GM13976 (cell line): ENCODE measurements at regions not wholly inside any gene's neighbourhood (a gene's known extent, or its start where the extent isn't known, plus 50 kb on each side); places are given as distances from the start of the nearest gene placed in this dataset.

ENCODE experiments used
- DNase-seq: peaks from one replicate; pipeline ENCODE4 v3.0.0; 2012; ENCODE audit warnings: low spot score
- in situ Hi-C: fragments of 300-500 bp; cut with MboI; formaldehyde crosslinking; loops from one replicate; pipeline ENCODE4 v1.12.0; 2022; ENCODE audit warnings: low sequenced_read_pairs, mixed read lengths, inconsistent platforms; ENCODE audit not compliant: unreplicated experiment
- TF ChIP-seq, protein P1 (sequence below): IDR thresholded peaks from 2 replicates; pipeline ENCODE4 v1.5.1; 2012; ENCODE audit warnings: borderline replicate concordance, mild to moderate bottlenecking; ENCODE audit not compliant: insufficient read depth; ENCODE audit errors: extremely low read depth, missing control alignments, control extremely low read depth

DNA sequence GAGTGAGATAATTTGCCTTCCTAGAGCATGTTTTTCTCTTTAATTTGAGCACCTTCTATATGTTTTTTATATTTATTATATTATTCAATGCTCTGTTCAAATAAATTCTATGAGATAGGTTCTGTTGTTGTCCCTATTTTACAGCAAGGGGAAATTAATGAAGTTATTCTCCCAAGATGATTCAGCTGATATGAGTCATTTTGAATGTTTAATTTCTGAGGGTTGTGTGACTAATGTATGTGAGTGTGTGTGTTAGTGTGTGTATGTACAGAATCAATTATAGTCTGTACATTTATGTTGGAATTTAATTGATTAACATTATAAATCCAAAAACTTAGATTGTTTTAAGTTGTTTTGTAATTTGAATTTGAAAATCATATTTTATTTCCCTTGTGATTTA is 1536.7 kb upstream of the B3GALT2 start:
- in situ Hi-C loops = no loop called here
- TF ChIP-seq, protein P1, sequence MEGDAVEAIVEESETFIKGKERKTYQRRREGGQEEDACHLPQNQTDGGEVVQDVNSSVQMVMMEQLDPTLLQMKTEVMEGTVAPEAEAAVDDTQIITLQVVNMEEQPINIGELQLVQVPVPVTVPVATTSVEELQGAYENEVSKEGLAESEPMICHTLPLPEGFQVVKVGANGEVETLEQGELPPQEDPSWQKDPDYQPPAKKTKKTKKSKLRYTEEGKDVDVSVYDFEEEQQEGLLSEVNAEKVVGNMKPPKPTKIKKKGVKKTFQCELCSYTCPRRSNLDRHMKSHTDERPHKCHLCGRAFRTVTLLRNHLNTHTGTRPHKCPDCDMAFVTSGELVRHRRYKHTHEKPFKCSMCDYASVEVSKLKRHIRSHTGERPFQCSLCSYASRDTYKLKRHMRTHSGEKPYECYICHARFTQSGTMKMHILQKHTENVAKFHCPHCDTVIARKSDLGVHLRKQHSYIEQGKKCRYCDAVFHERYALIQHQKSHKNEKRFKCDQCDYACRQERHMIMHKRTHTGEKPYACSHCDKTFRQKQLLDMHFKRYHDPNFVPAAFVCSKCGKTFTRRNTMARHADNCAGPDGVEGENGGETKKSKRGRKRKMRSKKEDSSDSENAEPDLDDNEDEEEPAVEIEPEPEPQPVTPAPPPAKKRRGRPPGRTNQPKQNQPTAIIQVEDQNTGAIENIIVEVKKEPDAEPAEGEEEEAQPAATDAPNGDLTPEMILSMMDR = no peak
- no peak for DNase-seq

DNA sequence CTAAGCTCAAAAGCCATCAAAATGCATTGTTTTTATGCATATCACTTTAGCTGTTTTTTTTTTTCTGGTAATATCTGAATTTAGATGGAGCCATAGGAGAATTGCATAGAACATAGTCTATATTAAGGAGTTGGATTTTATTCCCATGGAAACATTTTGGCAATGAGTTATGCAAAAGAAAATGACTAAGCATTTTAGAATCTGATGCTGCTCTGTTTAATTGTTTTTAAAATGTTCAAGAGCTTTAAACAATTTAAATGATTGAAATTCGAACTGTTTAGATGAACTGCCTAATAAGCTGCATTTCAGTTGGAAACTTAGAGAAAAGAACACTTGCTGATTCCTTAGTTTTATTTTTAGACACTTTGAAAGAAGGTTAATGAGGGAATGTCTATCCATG is 1531.5 kb upstream of the B3GALT2 start:
- in situ Hi-C loops = no loop called here
- TF ChIP-seq, protein P1 = no peak
- no peak for DNase-seq

DNA sequence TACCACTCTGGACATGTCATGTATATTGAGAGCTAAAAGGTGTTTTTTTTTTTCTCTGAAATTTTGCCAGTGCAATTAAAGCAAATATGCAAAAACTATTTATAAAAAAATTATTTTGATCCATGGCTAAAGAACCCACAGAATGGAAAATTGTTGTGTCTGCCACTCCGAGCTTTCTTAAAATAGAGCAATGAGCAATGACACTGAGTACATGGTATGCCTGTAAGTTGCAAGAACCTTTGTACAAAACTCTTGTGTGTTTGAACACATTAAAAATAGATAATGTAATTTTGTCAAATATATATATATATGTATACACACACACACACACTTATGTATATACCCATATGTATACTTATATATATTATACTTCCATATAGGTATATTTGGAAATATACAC is 1530.9 kb upstream of the B3GALT2 start:
- no peak for DNase-seq
- in situ Hi-C loops = no loop called here
- TF ChIP-seq, protein P1 = no peak

DNA sequence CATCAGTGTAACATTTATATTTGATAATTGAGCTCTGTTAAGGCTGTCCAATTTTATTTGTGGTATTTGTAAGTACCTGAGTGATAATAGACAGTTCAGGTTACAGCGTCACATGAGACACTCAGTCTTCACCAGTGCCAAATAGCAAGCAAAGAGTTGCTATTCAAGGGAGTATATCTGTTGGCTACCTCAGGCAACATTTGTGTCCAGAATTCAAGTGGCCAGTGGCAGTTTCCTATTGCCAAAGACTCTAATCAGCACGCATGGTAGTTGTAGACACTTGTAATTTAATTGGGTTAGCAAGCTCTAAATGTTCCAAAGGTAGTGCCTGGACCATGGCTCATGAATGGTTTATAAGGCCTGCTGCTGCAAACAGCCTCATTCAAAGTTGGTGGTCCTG is 1524.3 kb upstream of the B3GALT2 start:
- TF ChIP-seq, protein P1 = no peak
- DNase-seq = no peak
- in situ Hi-C loops = no loop called here

DNA sequence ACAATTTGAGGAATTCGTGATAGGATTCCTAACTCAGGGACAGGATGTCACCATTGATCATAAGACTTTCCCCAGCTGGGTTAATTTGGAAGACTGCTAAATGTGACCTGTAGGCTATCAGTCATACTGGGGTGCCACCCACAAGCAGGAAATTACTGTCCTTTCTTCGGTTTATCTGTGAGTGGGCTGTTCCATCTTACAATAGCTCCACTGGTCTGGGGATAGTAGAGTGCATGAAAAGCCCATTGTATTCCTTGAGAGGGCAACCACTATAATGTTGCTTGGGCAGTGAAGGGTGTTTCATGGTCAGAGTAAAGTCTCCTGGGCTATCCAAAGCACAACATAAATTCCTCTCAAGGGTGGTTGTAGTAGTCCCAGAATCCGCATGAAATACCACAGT is 1523.0 kb upstream of the B3GALT2 start:
- DNase-seq = no peak
- TF ChIP-seq, protein P1 = no peak
- in situ Hi-C loops = no loop called here

DNA sequence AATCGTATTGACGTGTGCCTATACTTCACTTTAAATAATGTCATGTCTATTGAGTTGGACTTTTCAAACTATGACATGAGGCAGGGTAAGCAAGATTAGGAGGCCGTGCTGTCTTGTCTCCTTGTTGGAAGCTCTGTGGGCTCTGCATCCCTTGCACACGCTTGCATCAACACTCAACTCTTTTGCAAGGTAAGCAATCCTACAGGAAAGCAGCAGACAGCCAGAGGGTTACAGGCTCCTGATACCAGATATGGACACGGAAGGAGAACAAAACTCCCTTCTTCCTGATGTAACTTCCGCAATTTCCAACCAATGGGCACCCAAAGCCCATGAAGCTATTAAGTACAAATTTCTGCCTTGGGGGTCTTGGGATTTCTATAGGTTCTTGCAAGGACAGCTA is 1520.7 kb upstream of the B3GALT2 start:
- TF ChIP-seq, protein P1 = no peak
- in situ Hi-C loops = no loop called here
- no peak for DNase-seq

DNA sequence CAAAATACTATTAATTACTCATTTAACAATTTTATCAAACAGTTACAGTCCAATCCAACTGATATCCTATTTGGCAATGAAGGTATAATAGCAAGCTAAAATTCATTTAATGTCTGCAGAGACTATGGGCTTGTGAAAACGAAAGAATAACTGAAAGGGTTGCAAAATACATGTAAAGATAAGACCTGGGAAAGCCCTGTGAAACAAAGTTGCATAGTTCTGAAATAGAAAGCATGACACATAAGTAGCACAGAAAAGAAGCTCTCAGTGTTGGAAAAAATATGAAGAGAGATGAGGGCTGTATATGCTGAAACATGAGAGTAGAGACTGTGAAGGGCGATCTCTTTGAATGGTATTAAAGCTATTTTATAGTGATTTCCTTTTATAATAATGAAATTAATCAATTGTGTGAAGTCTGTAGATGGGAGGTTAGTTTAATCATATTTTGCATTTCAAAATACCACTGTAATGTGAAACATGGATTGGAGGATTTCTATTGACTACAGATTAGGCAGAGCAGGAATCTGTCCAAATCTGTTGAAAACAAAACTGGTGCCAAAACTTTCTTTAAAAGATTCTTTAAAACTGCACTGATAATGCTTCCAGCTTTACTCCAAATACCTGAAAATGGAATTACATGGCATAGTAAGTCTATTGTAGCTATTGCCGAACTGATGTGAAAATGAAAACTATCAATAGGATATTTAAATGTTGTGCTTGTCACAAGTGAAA is 1518.9 kb upstream of the B3GALT2 start:
- in situ Hi-C loops = no loop called here
- DNase-seq = no peak

More for the DNA sequence above, 1518.9 kb upstream of the B3GALT2 start:
- TF ChIP-seq, protein P1 = no peak
